ENCODE measurements at regions not wholly inside any gene's neighbourhood (a gene's known extent, or its start where the extent isn't known, plus 50 kb on each side); places are given as distances from the start of the nearest gene placed in this dataset.

DNA sequence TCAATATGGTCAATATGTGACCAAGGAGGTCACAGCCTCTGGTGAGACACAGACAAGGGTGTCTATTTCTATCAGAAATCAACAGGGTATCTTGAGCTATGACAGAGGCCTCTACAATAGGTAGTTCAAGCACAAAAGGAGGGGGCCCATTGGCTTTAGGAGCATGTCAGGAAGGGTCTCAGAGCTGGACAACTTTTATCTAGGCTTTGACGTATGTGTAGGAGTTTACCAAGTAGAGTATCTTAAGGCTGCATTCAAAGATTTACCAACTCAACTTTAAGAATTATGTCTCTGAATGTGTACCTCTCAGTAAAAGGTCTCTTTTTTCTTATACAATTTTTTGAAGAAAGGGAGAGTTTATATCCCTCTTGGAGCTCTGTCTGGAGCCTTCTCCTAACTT lies 297.2 kb downstream of the NSG2 start:
- no peak for TF ChIP-seq POLR2A (IDR thresholded peaks at IDR 0.05)
- TF ChIP-seq, protein P1, sequence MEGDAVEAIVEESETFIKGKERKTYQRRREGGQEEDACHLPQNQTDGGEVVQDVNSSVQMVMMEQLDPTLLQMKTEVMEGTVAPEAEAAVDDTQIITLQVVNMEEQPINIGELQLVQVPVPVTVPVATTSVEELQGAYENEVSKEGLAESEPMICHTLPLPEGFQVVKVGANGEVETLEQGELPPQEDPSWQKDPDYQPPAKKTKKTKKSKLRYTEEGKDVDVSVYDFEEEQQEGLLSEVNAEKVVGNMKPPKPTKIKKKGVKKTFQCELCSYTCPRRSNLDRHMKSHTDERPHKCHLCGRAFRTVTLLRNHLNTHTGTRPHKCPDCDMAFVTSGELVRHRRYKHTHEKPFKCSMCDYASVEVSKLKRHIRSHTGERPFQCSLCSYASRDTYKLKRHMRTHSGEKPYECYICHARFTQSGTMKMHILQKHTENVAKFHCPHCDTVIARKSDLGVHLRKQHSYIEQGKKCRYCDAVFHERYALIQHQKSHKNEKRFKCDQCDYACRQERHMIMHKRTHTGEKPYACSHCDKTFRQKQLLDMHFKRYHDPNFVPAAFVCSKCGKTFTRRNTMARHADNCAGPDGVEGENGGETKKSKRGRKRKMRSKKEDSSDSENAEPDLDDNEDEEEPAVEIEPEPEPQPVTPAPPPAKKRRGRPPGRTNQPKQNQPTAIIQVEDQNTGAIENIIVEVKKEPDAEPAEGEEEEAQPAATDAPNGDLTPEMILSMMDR (IDR thresholded peaks at IDR 0.05): no peak
